Erythroblast (primary cell): ENCODE measurements at regions not wholly inside any gene's neighbourhood (a gene's known extent, or its start where the extent isn't known, plus 50 kb on each side); places are given as distances from the start of the nearest gene placed in this dataset.

Experiments
- GATA1 ChIP-seq: IDR thresholded peaks from 2 replicates; pipeline ENCODE4 v1.6.1; 2011; ENCODE audit warnings: low read depth, mild to moderate bottlenecking, control low read depth, low read length, moderate library complexity
- POLR2A ChIP-seq: IDR thresholded peaks from 2 replicates; pipeline ENCODE4 v1.6.1; 2011; ENCODE audit warnings: mild to moderate bottlenecking, low read length

DNA sequence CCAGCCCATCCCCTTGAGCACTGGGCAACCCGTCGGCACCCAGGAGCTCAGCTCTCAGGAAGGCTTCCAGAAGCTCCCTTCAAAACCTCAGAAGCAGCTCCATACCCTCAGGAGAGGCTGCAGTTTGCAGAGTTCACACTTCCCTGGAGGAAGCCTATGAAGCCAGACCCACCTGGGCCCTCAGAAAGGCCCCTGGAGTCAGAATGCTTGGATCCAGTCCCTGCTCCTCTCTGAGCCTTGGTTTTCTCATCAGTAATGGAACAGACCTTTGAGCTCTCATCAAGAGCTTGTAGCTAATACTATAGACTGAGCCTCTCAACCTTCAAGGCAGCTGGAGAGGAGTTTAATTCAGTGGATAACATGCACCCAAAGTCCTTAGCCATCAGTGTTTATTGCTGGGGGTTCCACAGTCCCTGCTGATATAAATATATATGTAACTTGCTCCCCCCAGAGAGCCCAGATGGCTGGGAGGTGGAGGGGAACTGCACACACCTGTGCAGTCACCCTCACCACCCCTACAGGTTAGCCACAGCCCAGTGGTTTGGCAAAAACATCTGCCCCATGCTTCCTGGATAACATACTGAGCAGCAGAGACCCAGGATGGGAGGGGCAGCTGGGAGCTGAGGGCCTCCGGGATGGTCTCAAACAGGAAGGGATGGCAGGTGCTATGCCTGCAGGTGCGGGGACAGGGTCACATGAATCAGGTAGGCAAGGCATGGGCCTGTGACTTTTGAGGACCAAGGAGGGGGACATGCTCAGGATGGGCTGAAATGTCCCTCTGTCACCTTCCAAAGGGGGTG lies 120.1 kb downstream of the SNX5 start:
- TF ChIP-seq POLR2A (no peak), GATA1 (no peak)
